DND-41 (cell line): ENCODE measurements at regions not wholly inside any gene's neighbourhood (a gene's known extent, or its start where the extent isn't known, plus 50 kb on each side); places are given as distances from the start of the nearest gene placed in this dataset.

Source experiments
- ATAC-seq: fragments of 200-7000 bp; cut with Tn5 transposase; 3 replicates; pipeline ENCODE4 v1.9.1; 2021; ENCODE audit warnings: low read depth; ENCODE audit not compliant: insufficient read depth
- DNase-seq: peaks from one replicate; pipeline ENCODE4 v3.0.0-alpha.2; 2020
- H2AFZ ChIP-seq: 2 replicates; pipeline ENCODE4 v1.6.0; 2012; ENCODE audit warnings: low read depth, low read length
- H3K27ac ChIP-seq: 2 replicates; pipeline ENCODE4 v1.5.1; 2012; ENCODE audit warnings: low read length, inconsistent platforms
- H3K27me3 ChIP-seq: fragments of 200-600 bp; sonication (generic); 2 replicates; pipeline ENCODE4 v1.6.0; 2012; ENCODE audit warnings: low read length, mild to moderate bottlenecking, inconsistent platforms; ENCODE audit not compliant: insufficient read depth, poor library complexity
- H3K36me3 ChIP-seq: 2 replicates; pipeline ENCODE4 v1.5.1; 2012; ENCODE audit warnings: low read length, inconsistent platforms; ENCODE audit not compliant: insufficient read depth
- H3K4me1 ChIP-seq: 2 replicates; pipeline ENCODE4 v1.5.1; 2012; ENCODE audit warnings: mild to moderate bottlenecking, low read length; ENCODE audit not compliant: insufficient read depth
- H3K4me2 ChIP-seq: 2 replicates; pipeline ENCODE4 v1.6.0; 2012; ENCODE audit warnings: mild to moderate bottlenecking, moderate library complexity, low read length, inconsistent platforms; ENCODE audit not compliant: insufficient read depth
- H3K4me3 ChIP-seq, 2 experiments: fragments of 200-600 bp in 1 of 2; shearing (Covaris generic) in 1 of 2; 2 replicates each; pipeline ENCODE4 v1.5.1; 2012 to 2016; ENCODE audit warnings: inconsistent platforms in 2 of 2, low read length in 2 of 2, mild to moderate bottlenecking in 2 of 2, low read depth in 1 of 2, moderate library complexity in 1 of 2
- H3K79me2 ChIP-seq: 2 replicates; pipeline ENCODE4 v1.6.0; 2012; ENCODE audit warnings: low read length, inconsistent platforms; ENCODE audit not compliant: insufficient read depth
- H3K9ac ChIP-seq: 2 replicates; pipeline ENCODE4 v1.6.0; 2012; ENCODE audit warnings: low read depth, mild to moderate bottlenecking, inconsistent platforms, low read length, moderate library complexity
- H3K9me3 ChIP-seq: 2 replicates; pipeline ENCODE4 v1.5.1; 2012; ENCODE audit warnings: low read length, moderate library complexity, mild to moderate bottlenecking, inconsistent platforms; ENCODE audit not compliant: insufficient read depth, severe bottlenecking
- H4K20me1 ChIP-seq: 2 replicates; pipeline ENCODE4 v1.6.0; 2012; ENCODE audit warnings: low read length; ENCODE audit not compliant: insufficient read depth
- EZH2 ChIP-seq: IDR thresholded peaks from 3 replicates; pipeline ENCODE4 v1.6.1; 2012; ENCODE audit warnings: borderline replicate concordance, low read depth, mild to moderate bottlenecking, moderate library complexity, low read length, inconsistent platforms; ENCODE audit not compliant: severe bottlenecking
- TF ChIP-seq, protein P1 (sequence below): IDR thresholded peaks from 2 replicates; pipeline ENCODE4 v1.5.1; 2012; ENCODE audit warnings: borderline replicate concordance, low read length, moderate library complexity, mild to moderate bottlenecking; ENCODE audit not compliant: poor library complexity, severe bottlenecking; ENCODE audit errors: extremely low read depth

DNA sequence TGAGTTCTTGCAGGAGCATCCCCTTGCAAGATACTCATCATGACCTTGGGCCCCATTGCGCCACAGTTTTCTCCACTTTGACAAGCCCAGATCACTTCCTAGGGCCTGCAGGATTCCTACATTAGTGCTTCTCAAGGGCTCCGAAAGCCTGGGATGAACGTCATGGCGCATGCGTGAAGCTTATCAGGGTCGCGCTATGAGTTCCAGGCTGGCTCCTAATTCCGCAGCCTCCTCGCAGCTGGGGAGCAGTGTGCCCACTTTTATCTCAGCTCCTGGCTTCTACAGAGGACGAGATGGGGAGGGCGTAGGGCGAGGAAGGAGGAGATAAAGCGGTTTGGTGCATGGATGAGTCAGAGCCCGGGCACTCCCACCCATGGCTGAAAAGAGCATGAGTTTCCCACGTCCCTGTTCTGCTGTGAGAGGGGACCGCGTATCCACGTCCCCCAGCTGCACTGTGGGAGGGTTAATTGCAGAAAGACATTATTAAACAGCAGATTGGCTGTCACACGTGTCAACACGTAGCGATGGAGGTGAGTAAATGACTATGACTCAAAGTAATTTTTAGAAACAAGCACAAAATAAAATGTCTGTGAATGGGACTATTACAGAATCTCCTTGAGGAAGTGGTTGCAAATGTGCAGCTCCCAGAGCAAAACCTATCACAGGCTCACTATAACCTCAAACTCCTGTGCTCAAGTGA lies 72.9 kb upstream of the DSP start:
- Histone ChIP-seq H4K20me1 (no peaks in the 10 kb centered on the region), H3K9me3 (no peaks in the 10 kb centered on the region), H3K4me2 (no peak overlapping the region), H3K27ac (no peak overlapping the region), H3K4me3 (no peak overlapping the region), H3K79me2 (no peaks in the 10 kb centered on the region), H3K36me3 (no peaks in the 10 kb centered on the region), H2AFZ (no peak overlapping the region), H3K9ac (no peak overlapping the region), H3K4me1 (no peaks in the 10 kb centered on the region), H3K27me3 (peaks cover 3% of the 10 kb centered on the region)
- DNase-seq: peak; percentile 6
- TF ChIP-seq, protein P1, sequence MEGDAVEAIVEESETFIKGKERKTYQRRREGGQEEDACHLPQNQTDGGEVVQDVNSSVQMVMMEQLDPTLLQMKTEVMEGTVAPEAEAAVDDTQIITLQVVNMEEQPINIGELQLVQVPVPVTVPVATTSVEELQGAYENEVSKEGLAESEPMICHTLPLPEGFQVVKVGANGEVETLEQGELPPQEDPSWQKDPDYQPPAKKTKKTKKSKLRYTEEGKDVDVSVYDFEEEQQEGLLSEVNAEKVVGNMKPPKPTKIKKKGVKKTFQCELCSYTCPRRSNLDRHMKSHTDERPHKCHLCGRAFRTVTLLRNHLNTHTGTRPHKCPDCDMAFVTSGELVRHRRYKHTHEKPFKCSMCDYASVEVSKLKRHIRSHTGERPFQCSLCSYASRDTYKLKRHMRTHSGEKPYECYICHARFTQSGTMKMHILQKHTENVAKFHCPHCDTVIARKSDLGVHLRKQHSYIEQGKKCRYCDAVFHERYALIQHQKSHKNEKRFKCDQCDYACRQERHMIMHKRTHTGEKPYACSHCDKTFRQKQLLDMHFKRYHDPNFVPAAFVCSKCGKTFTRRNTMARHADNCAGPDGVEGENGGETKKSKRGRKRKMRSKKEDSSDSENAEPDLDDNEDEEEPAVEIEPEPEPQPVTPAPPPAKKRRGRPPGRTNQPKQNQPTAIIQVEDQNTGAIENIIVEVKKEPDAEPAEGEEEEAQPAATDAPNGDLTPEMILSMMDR: no peak
- no peak for TF ChIP-seq EZH2
- peak; percentile 48; the same call in 2 of the 3 replicates for ATAC-seq

DNA sequence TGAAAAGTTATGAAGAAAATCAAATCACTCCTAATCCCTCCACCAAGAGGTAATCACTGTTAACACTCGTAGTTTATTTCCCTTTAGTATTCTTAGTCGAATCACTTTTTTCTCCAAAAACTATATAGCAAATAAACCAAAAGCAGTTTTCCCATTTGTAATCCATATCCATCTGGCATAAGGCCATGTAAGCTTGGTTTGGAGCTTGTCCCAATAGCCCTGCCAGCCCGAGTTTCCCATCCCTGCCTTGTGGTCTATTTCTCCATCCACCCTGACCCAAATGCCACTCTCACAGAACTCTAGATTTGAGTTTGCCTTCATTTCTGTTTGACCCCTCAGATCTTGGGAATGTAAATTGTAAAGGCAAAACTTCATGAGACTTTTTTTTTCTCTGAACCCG lies 71.8 kb upstream of the DSP start:
- no peak overlapping the region for H3K27ac ChIP-seq
- H3K36me3 ChIP-seq: no peaks in the 10 kb centered on the region
- H3K4me3 ChIP-seq: no peak overlapping the region
- H3K4me1 ChIP-seq: no peaks in the 10 kb centered on the region
- H3K79me2 ChIP-seq: no peaks in the 10 kb centered on the region
- H3K4me2 ChIP-seq: no peak overlapping the region
- no peak for TF ChIP-seq EZH2
- TF ChIP-seq, protein P1: no peak
- DNase-seq: no peak
- H2AFZ ChIP-seq: no peak overlapping the region
- H3K9me3 ChIP-seq: no peaks in the 10 kb centered on the region
- H4K20me1 ChIP-seq: no peaks in the 10 kb centered on the region
- no peak for ATAC-seq
- peaks cover 3% of the 10 kb centered on the region for H3K27me3 ChIP-seq
- no peak overlapping the region for H3K9ac ChIP-seq

DNA sequence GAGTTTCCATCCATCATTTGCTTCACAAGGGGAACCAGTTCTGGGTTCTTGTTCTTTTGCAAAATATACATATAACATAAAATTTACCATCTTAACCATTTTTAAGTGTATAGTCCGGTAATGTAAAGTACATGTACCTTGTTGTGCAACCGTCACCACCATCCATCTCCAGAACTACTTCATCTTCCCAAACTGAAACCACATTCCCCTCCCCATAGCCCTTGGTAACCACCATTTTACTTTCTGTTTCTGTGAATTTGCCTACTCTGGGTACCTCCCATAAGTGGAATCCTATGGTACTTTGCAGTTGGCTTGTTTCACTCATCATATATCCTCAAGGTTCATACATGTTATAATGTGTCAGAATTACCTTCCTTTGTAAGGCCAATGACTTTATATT lies 70.3 kb upstream of the DSP start:
- DNase-seq: no peak
- Histone ChIP-seq H3K4me1 (no peaks in the 10 kb centered on the region), H4K20me1 (no peaks in the 10 kb centered on the region), H3K9me3 (no peaks in the 10 kb centered on the region), H3K36me3 (no peaks in the 10 kb centered on the region), H3K27ac (no peak overlapping the region), H2AFZ (no peak overlapping the region; the same call in 1 of the 2 replicates), H3K27me3 (peaks cover 8% of the 10 kb centered on the region), H3K79me2 (no peaks in the 10 kb centered on the region), H3K4me3 (no peak overlapping the region), H3K9ac (no peak overlapping the region), H3K4me2 (no peak overlapping the region)
- TF ChIP-seq, protein P1: no peak
- TF ChIP-seq EZH2: no peak
- peak; percentile 67 for ATAC-seq
